ENCODE measurements at regions not wholly inside any gene's neighbourhood (a gene's known extent, or its start where the extent isn't known, plus 50 kb on each side); places are given as distances from the start of the nearest gene placed in this dataset.

GRCh38 chr5:165525271-165525670 lies 2019.9 kb downstream of the MAT2B start:
- Histone ChIP-seq H3K27ac (ENCODE audit: insufficient read depth, low read depth, low read length, poor library complexity, severe bottlenecking) (no peak overlapping the region), H3K9me3 (ENCODE audit: control insufficient read depth, low read length) (no peaks in the 10 kb centered on the region), H3K27me3 (ENCODE audit: control insufficient read depth, insufficient read depth, low read length, poor library complexity, severe bottlenecking) (no peaks in the 10 kb centered on the region), H3K4me1 (ENCODE audit: control insufficient read depth, insufficient read depth, low read length) (no peaks in the 10 kb centered on the region), H3K4me3 (ENCODE audit: insufficient read depth, low read depth, low read length) (no peak overlapping the region), H3K36me3 (ENCODE audit: control insufficient read depth, insufficient read depth, low read length) (no peaks in the 10 kb centered on the region)
- 94 to 99% methylated on average over 4 of the region's 5 CpGs for WGBS, 2 experiments

- no peak overlapping the region for H3K27ac ChIP-seq (ENCODE audit: insufficient read depth, low read depth, low read length, poor library complexity, severe bottlenecking)
- no peaks in the 10 kb centered on the region for H3K36me3 ChIP-seq (ENCODE audit: control insufficient read depth, insufficient read depth, low read length)
- H3K4me3 ChIP-seq (ENCODE audit: insufficient read depth, low read depth, low read length) = no peak overlapping the region
- no peaks in the 10 kb centered on the region for H3K4me1 ChIP-seq (ENCODE audit: control insufficient read depth, insufficient read depth, low read length)
- no peaks in the 10 kb centered on the region for H3K27me3 ChIP-seq (ENCODE audit: control insufficient read depth, insufficient read depth, low read length, poor library complexity, severe bottlenecking)
- no peaks in the 10 kb centered on the region for H3K9me3 ChIP-seq (ENCODE audit: control insufficient read depth, low read length)
- WGBS, 2 experiments = 90 to 93% methylated on average over 3 of the region's 3 CpGs
These were observed 2020.9 kb downstream of the MAT2B start for GRCh38 chr5:165526357-165526756.

- no peaks in the 10 kb centered on the region for H3K9me3 ChIP-seq (ENCODE audit: control insufficient read depth, low read length)
- H3K4me3 ChIP-seq (ENCODE audit: insufficient read depth, low read depth, low read length) = no peak overlapping the region
- H3K27me3 ChIP-seq (ENCODE audit: control insufficient read depth, insufficient read depth, low read length, poor library complexity, severe bottlenecking) = no peaks in the 10 kb centered on the region
- H3K27ac ChIP-seq (ENCODE audit: insufficient read depth, low read depth, low read length, poor library complexity, severe bottlenecking) = no peak overlapping the region
- no peaks in the 10 kb centered on the region for H3K36me3 ChIP-seq (ENCODE audit: control insufficient read depth, insufficient read depth, low read length)
- no peaks in the 10 kb centered on the region for H3K4me1 ChIP-seq (ENCODE audit: control insufficient read depth, insufficient read depth, low read length)
- 88 to 94% methylated on average over 4 of the region's 4 CpGs for WGBS, 2 experiments
These were observed 2022.2 kb downstream of the MAT2B start for GRCh38 chr5:165527577-165527976.

GRCh38 chr5:165538065-165538464 lies 2032.6 kb downstream of the MAT2B start:
- no peaks in the 10 kb centered on the region for H3K9me3 ChIP-seq (ENCODE audit: control insufficient read depth, low read length)
- H3K27me3 ChIP-seq (ENCODE audit: control insufficient read depth, insufficient read depth, low read length, poor library complexity, severe bottlenecking) = no peaks in the 10 kb centered on the region
- H3K4me1 ChIP-seq (ENCODE audit: control insufficient read depth, insufficient read depth, low read length) = no peaks in the 10 kb centered on the region
- H3K36me3 ChIP-seq (ENCODE audit: control insufficient read depth, insufficient read depth, low read length) = no peaks in the 10 kb centered on the region
- H3K27ac ChIP-seq (ENCODE audit: insufficient read depth, low read depth, low read length, poor library complexity, severe bottlenecking) = no peak overlapping the region
- no peak overlapping the region for H3K4me3 ChIP-seq (ENCODE audit: insufficient read depth, low read depth, low read length)

GRCh38 chr5:165559645-165560044 lies 2054.2 kb downstream of the MAT2B start:
- no peak overlapping the region for H3K27ac ChIP-seq (ENCODE audit: insufficient read depth, low read depth, low read length, poor library complexity, severe bottlenecking)
- H3K27me3 ChIP-seq (ENCODE audit: control insufficient read depth, insufficient read depth, low read length, poor library complexity, severe bottlenecking) = no peaks in the 10 kb centered on the region
- H3K9me3 ChIP-seq (ENCODE audit: control insufficient read depth, low read length) = no peaks in the 10 kb centered on the region
- H3K4me1 ChIP-seq (ENCODE audit: control insufficient read depth, insufficient read depth, low read length) = no peaks in the 10 kb centered on the region
- no peaks in the 10 kb centered on the region for H3K36me3 ChIP-seq (ENCODE audit: control insufficient read depth, insufficient read depth, low read length)
- WGBS, 2 experiments = 81 to 95% methylated on average over 3 of the region's 3 CpGs
- no peak overlapping the region for H3K4me3 ChIP-seq (ENCODE audit: insufficient read depth, low read depth, low read length)

- no peak overlapping the region for H3K4me3 ChIP-seq (ENCODE audit: insufficient read depth, low read depth, low read length)
- no peak overlapping the region for H3K27ac ChIP-seq (ENCODE audit: insufficient read depth, low read depth, low read length, poor library complexity, severe bottlenecking)
- no peaks in the 10 kb centered on the region for H3K27me3 ChIP-seq (ENCODE audit: control insufficient read depth, insufficient read depth, low read length, poor library complexity, severe bottlenecking)
- 82 to 100% methylated on average over 1 of the region's 1 CpG for WGBS, 2 experiments
- no peaks in the 10 kb centered on the region for H3K4me1 ChIP-seq (ENCODE audit: control insufficient read depth, insufficient read depth, low read length)
- no peaks in the 10 kb centered on the region for H3K36me3 ChIP-seq (ENCODE audit: control insufficient read depth, insufficient read depth, low read length)
- no peaks in the 10 kb centered on the region for H3K9me3 ChIP-seq (ENCODE audit: control insufficient read depth, low read length)
These were observed 2055.2 kb downstream of the MAT2B start for GRCh38 chr5:165560648-165561047.

GRCh38 chr5:165565911-165566310 lies 2060.5 kb downstream of the MAT2B start:
- Histone ChIP-seq H3K27ac (ENCODE audit: insufficient read depth, low read depth, low read length, poor library complexity, severe bottlenecking) (no peak overlapping the region), H3K4me1 (ENCODE audit: control insufficient read depth, insufficient read depth, low read length) (no peaks in the 10 kb centered on the region), H3K4me3 (ENCODE audit: insufficient read depth, low read depth, low read length) (no peak overlapping the region), H3K36me3 (ENCODE audit: control insufficient read depth, insufficient read depth, low read length) (no peaks in the 10 kb centered on the region), H3K9me3 (ENCODE audit: control insufficient read depth, low read length) (no peaks in the 10 kb centered on the region), H3K27me3 (ENCODE audit: control insufficient read depth, insufficient read depth, low read length, poor library complexity, severe bottlenecking) (no peaks in the 10 kb centered on the region)
- 72 to 75% methylated on average over 4 of the region's 4 CpGs for WGBS, 2 experiments

- Histone ChIP-seq H3K27me3 (ENCODE audit: control insufficient read depth, insufficient read depth, low read length, poor library complexity, severe bottlenecking) (no peaks in the 10 kb centered on the region), H3K9me3 (ENCODE audit: control insufficient read depth, low read length) (no peaks in the 10 kb centered on the region), H3K4me3 (ENCODE audit: insufficient read depth, low read depth, low read length) (no peak overlapping the region), H3K27ac (ENCODE audit: insufficient read depth, low read depth, low read length, poor library complexity, severe bottlenecking) (no peak overlapping the region), H3K4me1 (ENCODE audit: control insufficient read depth, insufficient read depth, low read length) (no peaks in the 10 kb centered on the region), H3K36me3 (ENCODE audit: control insufficient read depth, insufficient read depth, low read length) (no peaks in the 10 kb centered on the region)
- WGBS, 2 experiments = 94 to 95% methylated on average over 7 of the region's 7 CpGs
These were observed 2064.1 kb downstream of the MAT2B start for GRCh38 chr5:165569551-165569950.

- Histone ChIP-seq H3K27ac (ENCODE audit: insufficient read depth, low read depth, low read length, poor library complexity, severe bottlenecking) (no peak overlapping the region), H3K27me3 (ENCODE audit: control insufficient read depth, insufficient read depth, low read length, poor library complexity, severe bottlenecking) (no peaks in the 10 kb centered on the region), H3K4me1 (ENCODE audit: control insufficient read depth, insufficient read depth, low read length) (no peaks in the 10 kb centered on the region), H3K9me3 (ENCODE audit: control insufficient read depth, low read length) (no peaks in the 10 kb centered on the region), H3K36me3 (ENCODE audit: control insufficient read depth, insufficient read depth, low read length) (no peaks in the 10 kb centered on the region), H3K4me3 (ENCODE audit: insufficient read depth, low read depth, low read length) (no peak overlapping the region)
- WGBS, 2 experiments = 95 to 97% methylated on average over 4 of the region's 4 CpGs
These were observed 2068.0 kb downstream of the MAT2B start for GRCh38 chr5:165573445-165573844.

- no peaks in the 10 kb centered on the region for H3K4me1 ChIP-seq (ENCODE audit: control insufficient read depth, insufficient read depth, low read length)
- H3K4me3 ChIP-seq (ENCODE audit: insufficient read depth, low read depth, low read length) = no peak overlapping the region
- no peak overlapping the region for H3K27ac ChIP-seq (ENCODE audit: insufficient read depth, low read depth, low read length, poor library complexity, severe bottlenecking)
- no peaks in the 10 kb centered on the region for H3K27me3 ChIP-seq (ENCODE audit: control insufficient read depth, insufficient read depth, low read length, poor library complexity, severe bottlenecking)
- no peaks in the 10 kb centered on the region for H3K9me3 ChIP-seq (ENCODE audit: control insufficient read depth, low read length)
- H3K36me3 ChIP-seq (ENCODE audit: control insufficient read depth, insufficient read depth, low read length) = no peaks in the 10 kb centered on the region
- WGBS, 2 experiments = 91 to 99% methylated on average over 1 to 2 of the region's 2 CpGs
These were observed 2068.7 kb downstream of the MAT2B start for GRCh38 chr5:165574100-165574499.

- no peaks in the 10 kb centered on the region for H3K27me3 ChIP-seq (ENCODE audit: control insufficient read depth, insufficient read depth, low read length, poor library complexity, severe bottlenecking)
- no peaks in the 10 kb centered on the region for H3K36me3 ChIP-seq (ENCODE audit: control insufficient read depth, insufficient read depth, low read length)
- 97 to 98% methylated on average over 2 to 3 of the region's 3 CpGs for WGBS, 2 experiments
- H3K9me3 ChIP-seq (ENCODE audit: control insufficient read depth, low read length) = no peaks in the 10 kb centered on the region
- no peak overlapping the region for H3K27ac ChIP-seq (ENCODE audit: insufficient read depth, low read depth, low read length, poor library complexity, severe bottlenecking)
- no peaks in the 10 kb centered on the region for H3K4me1 ChIP-seq (ENCODE audit: control insufficient read depth, insufficient read depth, low read length)
- no peak overlapping the region for H3K4me3 ChIP-seq (ENCODE audit: insufficient read depth, low read depth, low read length)
These were observed 2071.4 kb downstream of the MAT2B start for GRCh38 chr5:165576678-165577275.

Data from ectodermal cell (in vitro differentiated cells).